Spleen (tissue), 11 donors: ENCODE measurements at regions not wholly inside any gene's neighbourhood (a gene's known extent, or its start where the extent isn't known, plus 50 kb on each side); places are given as distances from the start of the nearest gene placed in this dataset.

Experiments
- DNase-seq: peaks from one replicate; pipeline ENCODE4 v3.0.0-alpha.2; 2020
- H3K27ac ChIP-seq, 8 donors: fragments of 200-600 bp; sonication (generic) in 7 of 8; 1 replicate in 4 of 8; 2 replicates in 4 of 8; pipeline versions ENCODE4 v1.5.0 to v1.8.0; 2016 to 2021; ENCODE audit warnings: inconsistent platforms in 4 of 8, mild to moderate bottlenecking in 4 of 8, moderate library complexity in 1 of 8
- H3K27me3 ChIP-seq, 7 donors: fragments of 200-600 bp; sonication (generic) in 6 of 7; replicated peaks in 1 of 7; 1 replicate in 4 of 7; 2 replicates in 3 of 7; pipeline versions ENCODE4 v1.5.0 to v1.8.0; 2016 to 2021; ENCODE audit warnings: inconsistent platforms in 3 of 7, mild to moderate bottlenecking in 1 of 7
- H3K36me3 ChIP-seq, 6 donors: fragments of 200-600 bp; sonication (generic) in 5 of 6; 1 replicate in 4 of 6; 2 replicates in 2 of 6; pipeline versions ENCODE4 v1.5.0 to v1.8.0; 2016 to 2021; ENCODE audit warnings: inconsistent platforms in 2 of 6
- H3K4me1 ChIP-seq, 6 donors: fragments of 200-600 bp; sonication (generic) in 5 of 6; 1 replicate in 3 of 6; 2 replicates in 3 of 6; pipeline versions ENCODE4 v1.5.0 to v1.8.0; 2016 to 2021; ENCODE audit warnings: inconsistent platforms in 3 of 6
- H3K4me3 ChIP-seq, 8 donors: fragments of 200-600 bp; sonication (generic) in 7 of 8; 1 replicate in 4 of 8; 2 replicates in 4 of 8; pipeline versions ENCODE4 v1.5.0 to v1.8.0; 2016 to 2021; ENCODE audit warnings: inconsistent platforms in 4 of 8, mild to moderate bottlenecking in 4 of 8, moderate library complexity in 2 of 8
- H3K9me3 ChIP-seq, 8 donors: fragments of 200-600 bp; sonication (generic) in 7 of 8; 1 replicate in 4 of 8; 2 replicates in 4 of 8; pipeline versions ENCODE4 v1.5.0 to v1.8.0; 2016 to 2021; ENCODE audit warnings: inconsistent platforms in 4 of 8
- POLR2A ChIP-seq, 3 donors: fragments of 450-650 bp; IDR thresholded peaks; one replicate each; pipeline ENCODE4 v1.5.1; 2017; ENCODE audit warnings: antibody characterized with exemption in 3 of 3, mild to moderate bottlenecking in 1 of 3
- POLR2AphosphoS5 ChIP-seq, 3 donors: sonication (generic); formaldehyde crosslinking; IDR thresholded peaks; one replicate each; pipeline ENCODE4 v1.5.1; 2017; ENCODE audit warnings: antibody characterized with exemption in 3 of 3
- WGBS, 5 donors: extraction: QIAGEN DNeasy Blood & Tissue Kit in 3 of 5; methylation state at CpG; one replicate each; pipeline versions ENCODE4 v1.1.5 to v1.1.7; 2013 to 2018; 5-methylcytosine and 5-hydroxymethylcytosine counted together
- intact Hi-C: fragments of 100-400 bp; cut with DNase I; formaldehyde crosslinking; loops from one replicate; pipeline ENCODE4 v1.15.0; 2023; ENCODE audit warnings: low total_unique reads
- TF ChIP-seq, protein P1 (sequence below), 11 experiments: fragments of 200-600 bp in 7 of 11; fragments of 450-650 bp in 4 of 11; sonication (generic) in 4 of 11; IDR thresholded peaks in 8 of 11; conservative IDR thresholded peaks in 3 of 11; 1 replicate in 7 of 11; 2 replicates in 4 of 11; pipeline versions ENCODE4 v1.4.0 to v1.8.0; 2016 to 2021; ENCODE audit warnings: antibody characterized with exemption in 11 of 11, inconsistent platforms in 4 of 11, mild to moderate bottlenecking in 1 of 11
- donor health status: healthy with polysubstance abuse.
- donor health status: DM: no; HTN: no; CAD: no; lungs with moderate emphysema.
- donor health status: DM: no; HTN: no; CAD: no.
- donor health status: Bipolar disorder and iron deficiency.
- donor health status: healthy.
- donor health status: DM: no; HTN: no; CAD: no.
- donor health status: DM: yes; HTN: yes; CAD: no.

DNA sequence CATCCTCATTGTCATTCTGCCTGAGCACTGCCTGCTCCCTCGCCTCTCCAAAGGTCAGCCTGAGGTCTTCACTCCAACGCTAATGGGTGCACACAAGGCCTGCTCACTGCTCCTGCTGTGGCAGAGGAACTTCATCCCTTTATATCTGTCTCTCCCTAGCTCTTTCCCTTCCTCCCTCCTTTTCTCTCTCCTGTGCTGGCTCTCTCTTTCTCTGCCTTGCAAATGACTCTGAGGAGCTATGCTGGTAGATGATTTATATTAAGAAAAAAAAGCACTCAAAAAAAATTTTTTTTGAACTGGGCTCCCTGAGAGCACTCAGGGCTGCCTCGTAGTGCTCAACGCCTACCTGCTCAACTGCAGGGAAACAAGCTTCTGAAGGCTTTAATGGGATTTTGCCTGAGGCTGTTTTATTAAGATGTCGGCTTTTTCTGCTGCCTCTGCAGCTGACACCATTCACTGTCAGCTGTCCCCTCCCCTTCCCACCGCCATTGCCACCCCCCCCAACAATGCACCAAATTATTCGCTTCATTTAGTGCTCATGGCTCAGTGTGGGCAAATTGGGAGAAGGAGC is 137.7 kb upstream of the DEFB112 start:
- intact Hi-C loops: no loop called here
- Histone ChIP-seq H3K27ac (no peak overlapping the region), H3K4me3 (no peak overlapping the region), H3K27me3 (no peaks in the 10 kb centered on the region), H3K36me3 (no peaks in the 10 kb centered on the region), H3K9me3 (no peaks in the 10 kb centered on the region), H3K4me1 (no peaks in the 10 kb centered on the region)
- 52 to 67% (median 60%) methylated on average over 7 of the region's 7 CpGs for WGBS, 5 donors
- DNase-seq: peak; percentile 24
- TF ChIP-seq POLR2AphosphoS5 (IDR thresholded peaks at IDR 0.05) (no peak), POLR2A (IDR thresholded peaks at IDR 0.05) (no peak)
- TF ChIP-seq, protein P1, sequence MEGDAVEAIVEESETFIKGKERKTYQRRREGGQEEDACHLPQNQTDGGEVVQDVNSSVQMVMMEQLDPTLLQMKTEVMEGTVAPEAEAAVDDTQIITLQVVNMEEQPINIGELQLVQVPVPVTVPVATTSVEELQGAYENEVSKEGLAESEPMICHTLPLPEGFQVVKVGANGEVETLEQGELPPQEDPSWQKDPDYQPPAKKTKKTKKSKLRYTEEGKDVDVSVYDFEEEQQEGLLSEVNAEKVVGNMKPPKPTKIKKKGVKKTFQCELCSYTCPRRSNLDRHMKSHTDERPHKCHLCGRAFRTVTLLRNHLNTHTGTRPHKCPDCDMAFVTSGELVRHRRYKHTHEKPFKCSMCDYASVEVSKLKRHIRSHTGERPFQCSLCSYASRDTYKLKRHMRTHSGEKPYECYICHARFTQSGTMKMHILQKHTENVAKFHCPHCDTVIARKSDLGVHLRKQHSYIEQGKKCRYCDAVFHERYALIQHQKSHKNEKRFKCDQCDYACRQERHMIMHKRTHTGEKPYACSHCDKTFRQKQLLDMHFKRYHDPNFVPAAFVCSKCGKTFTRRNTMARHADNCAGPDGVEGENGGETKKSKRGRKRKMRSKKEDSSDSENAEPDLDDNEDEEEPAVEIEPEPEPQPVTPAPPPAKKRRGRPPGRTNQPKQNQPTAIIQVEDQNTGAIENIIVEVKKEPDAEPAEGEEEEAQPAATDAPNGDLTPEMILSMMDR (IDR thresholded peaks at IDR 0.05 in 8 of 11, conservative IDR thresholded peaks at IDR 0.05 in 3 of 11): no peak

DNA sequence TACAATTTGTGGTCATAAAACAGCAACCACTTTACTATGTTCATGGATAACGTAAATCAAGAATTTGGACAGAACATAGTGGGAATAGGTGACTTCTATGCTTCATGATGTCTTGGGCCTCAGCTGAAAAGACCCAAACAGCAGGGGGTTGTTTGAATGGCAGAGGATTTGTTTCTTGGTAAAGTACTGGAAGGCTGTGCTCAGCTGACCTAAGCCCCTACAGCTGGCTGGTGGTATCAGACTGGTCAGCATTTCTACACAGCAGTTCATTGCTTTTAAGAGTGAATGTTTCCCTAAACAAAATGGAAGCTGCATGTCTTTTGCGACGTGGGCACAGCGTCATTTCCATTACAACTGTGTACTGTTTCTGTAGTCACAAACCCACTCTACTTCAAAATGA is 148.5 kb upstream of the DEFB112 start:
- no peaks in the 10 kb centered on the region for H3K4me1 ChIP-seq
- intact Hi-C loops: no loop called here
- H3K4me3 ChIP-seq: no peak overlapping the region
- no peaks in the 10 kb centered on the region for H3K27me3 ChIP-seq
- no peaks in the 10 kb centered on the region for H3K9me3 ChIP-seq
- no peak overlapping the region for H3K27ac ChIP-seq
- no peaks in the 10 kb centered on the region for H3K36me3 ChIP-seq
- DNase-seq: peak; percentile 19
- WGBS, 5 donors: 81 to 90% (median 82%) methylated on average over 4 of the region's 4 CpGs
- TF ChIP-seq, protein P1 (IDR thresholded peaks at IDR 0.05 in 8 of 11, conservative IDR thresholded peaks at IDR 0.05 in 3 of 11): no peak
- TF ChIP-seq POLR2AphosphoS5 (IDR thresholded peaks at IDR 0.05): no peak
- TF ChIP-seq POLR2A (IDR thresholded peaks at IDR 0.05): no peak

- Histone ChIP-seq H3K9me3 (no peaks in the 10 kb centered on the region), H3K36me3 (no peaks in the 10 kb centered on the region), H3K27me3 (no peaks in the 10 kb centered on the region), H3K4me3 (no peak overlapping the region), H3K4me1 (no peaks in the 10 kb centered on the region), H3K27ac (no peak overlapping the region)
- DNase-seq: no peak
- TF ChIP-seq POLR2AphosphoS5 (IDR thresholded peaks at IDR 0.05) (no peak), POLR2A (IDR thresholded peaks at IDR 0.05) (no peak)
- TF ChIP-seq, protein P1 (IDR thresholded peaks at IDR 0.05 in 8 of 11, conservative IDR thresholded peaks at IDR 0.05 in 3 of 11): no peak
- intact Hi-C loops: no loop called here
Observed at GRCh38 chr6:50202766-50203165, 153.0 kb upstream of the DEFB112 start.

DNA sequence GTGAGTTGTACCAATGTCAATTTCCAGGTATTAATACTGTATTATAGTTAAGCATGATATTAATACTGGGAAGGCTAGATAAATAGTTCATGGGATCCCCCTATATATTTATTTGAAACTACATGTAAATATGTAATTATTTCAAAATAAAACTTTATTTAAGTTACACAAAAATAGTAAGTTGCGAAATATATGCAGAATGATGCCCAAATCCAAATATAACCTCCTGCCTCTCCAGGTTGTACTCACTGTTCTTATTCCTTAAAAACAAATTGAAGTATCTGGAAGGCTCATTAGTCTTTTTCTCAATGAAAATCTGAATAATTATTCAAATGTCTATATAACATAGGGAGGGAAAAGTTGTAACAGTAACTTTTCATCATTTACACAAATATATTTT is 161.9 kb upstream of the DEFB112 start:
- Histone ChIP-seq H3K36me3 (no peaks in the 10 kb centered on the region), H3K9me3 (peaks cover 0 to 13% (median 6%) of the 10 kb centered on the region in 8 donors), H3K27me3 (no peaks in the 10 kb centered on the region), H3K27ac (no peak overlapping the region), H3K4me1 (no peaks in the 10 kb centered on the region), H3K4me3 (no peak overlapping the region)
- intact Hi-C loops: no loop called here
- TF ChIP-seq, protein P1 (IDR thresholded peaks at IDR 0.05 in 8 of 11, conservative IDR thresholded peaks at IDR 0.05 in 3 of 11): no peak
- TF ChIP-seq POLR2AphosphoS5 (IDR thresholded peaks at IDR 0.05) (no peak), POLR2A (IDR thresholded peaks at IDR 0.05) (no peak)
- no peak for DNase-seq
- 83 to 95% (median 89%) methylated on average over 1 of the region's 1 CpG for WGBS, 5 donors
